Testis (tissue), 2 donors: ENCODE measurements at regions not wholly inside any gene's neighbourhood (a gene's known extent, or its start where the extent isn't known, plus 50 kb on each side); places are given as distances from the start of the nearest gene placed in this dataset.

ENCODE experiments used
- CTCF ChIP-seq, 3 experiments: fragments of 450-650 bp in 2 of 3; fragments of 200-600 bp in 1 of 3; sonication (generic) in 1 of 3; IDR thresholded peaks; one replicate each; pipeline ENCODE4 v1.5.1; 2016 to 2019; ENCODE audit warnings: antibody characterized with exemption in 3 of 3, mild to moderate bottlenecking in 2 of 3, moderate library complexity in 1 of 3
- POLR2A ChIP-seq: fragments of 450-650 bp; IDR thresholded peaks from one replicate; pipeline ENCODE4 v1.6.1; 2017; ENCODE audit warnings: antibody characterized with exemption, mild to moderate bottlenecking, moderate library complexity

- TF ChIP-seq CTCF (IDR thresholded peaks at IDR 0.05) (no peak), POLR2A (no peak)
Measured at GRCh38 chr12:91574975-91575374, 392.4 kb upstream of the DCN start.
